ENCODE measurements at regions not wholly inside any gene's neighbourhood (a gene's known extent, or its start where the extent isn't known, plus 50 kb on each side); places are given as distances from the start of the nearest gene placed in this dataset.

DNA sequence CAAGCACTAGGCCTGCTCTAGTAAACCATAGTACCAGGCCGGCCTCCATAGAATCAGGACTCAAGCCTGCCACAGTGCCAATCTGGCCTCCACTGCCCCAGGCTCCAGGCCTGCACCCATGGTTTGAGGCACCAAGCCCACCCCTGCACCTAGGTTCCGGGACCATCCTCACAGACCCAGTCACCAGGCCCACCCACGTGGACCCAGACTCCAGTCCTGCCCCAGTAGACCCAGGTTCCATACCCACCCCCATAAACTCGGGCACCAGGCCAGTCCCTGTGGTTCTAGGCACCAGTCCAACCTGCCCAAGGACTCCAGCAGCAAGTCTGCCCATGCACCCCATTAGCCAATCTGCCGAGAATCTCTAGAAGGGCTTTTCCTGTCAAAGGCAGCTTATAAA, 501.8 kb upstream of the TMPO start:
- H3K9ac ChIP-seq (ENCODE audit: low read length), result no peak overlapping the region
- H3K4me3 ChIP-seq (ENCODE audit: low read length), result no peak overlapping the region
- TF ChIP-seq, protein P1, sequence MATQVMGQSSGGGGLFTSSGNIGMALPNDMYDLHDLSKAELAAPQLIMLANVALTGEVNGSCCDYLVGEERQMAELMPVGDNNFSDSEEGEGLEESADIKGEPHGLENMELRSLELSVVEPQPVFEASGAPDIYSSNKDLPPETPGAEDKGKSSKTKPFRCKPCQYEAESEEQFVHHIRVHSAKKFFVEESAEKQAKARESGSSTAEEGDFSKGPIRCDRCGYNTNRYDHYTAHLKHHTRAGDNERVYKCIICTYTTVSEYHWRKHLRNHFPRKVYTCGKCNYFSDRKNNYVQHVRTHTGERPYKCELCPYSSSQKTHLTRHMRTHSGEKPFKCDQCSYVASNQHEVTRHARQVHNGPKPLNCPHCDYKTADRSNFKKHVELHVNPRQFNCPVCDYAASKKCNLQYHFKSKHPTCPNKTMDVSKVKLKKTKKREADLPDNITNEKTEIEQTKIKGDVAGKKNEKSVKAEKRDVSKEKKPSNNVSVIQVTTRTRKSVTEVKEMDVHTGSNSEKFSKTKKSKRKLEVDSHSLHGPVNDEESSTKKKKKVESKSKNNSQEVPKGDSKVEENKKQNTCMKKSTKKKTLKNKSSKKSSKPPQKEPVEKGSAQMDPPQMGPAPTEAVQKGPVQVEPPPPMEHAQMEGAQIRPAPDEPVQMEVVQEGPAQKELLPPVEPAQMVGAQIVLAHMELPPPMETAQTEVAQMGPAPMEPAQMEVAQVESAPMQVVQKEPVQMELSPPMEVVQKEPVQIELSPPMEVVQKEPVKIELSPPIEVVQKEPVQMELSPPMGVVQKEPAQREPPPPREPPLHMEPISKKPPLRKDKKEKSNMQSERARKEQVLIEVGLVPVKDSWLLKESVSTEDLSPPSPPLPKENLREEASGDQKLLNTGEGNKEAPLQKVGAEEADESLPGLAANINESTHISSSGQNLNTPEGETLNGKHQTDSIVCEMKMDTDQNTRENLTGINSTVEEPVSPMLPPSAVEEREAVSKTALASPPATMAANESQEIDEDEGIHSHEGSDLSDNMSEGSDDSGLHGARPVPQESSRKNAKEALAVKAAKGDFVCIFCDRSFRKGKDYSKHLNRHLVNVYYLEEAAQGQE (IDR thresholded peaks at IDR 0.05; ENCODE audit: borderline replicate concordance), result no peak
- TF ChIP-seq MXI1 (conservative IDR thresholded peaks at IDR 0.05; ENCODE audit: poor library complexity, severe bottlenecking), result no peak
- TF ChIP-seq POLR2AphosphoS5 (IDR thresholded peaks at IDR 0.05), result no peak
- TF ChIP-seq TAF1 (IDR thresholded peaks at IDR 0.05; ENCODE audit: low read depth), result no peak
- no peaks in the 10 kb centered on the region for H4K20me1 ChIP-seq (ENCODE audit: insufficient read depth)
- no peaks in the 10 kb centered on the region for H3K9me2 ChIP-seq (ENCODE audit: insufficient read depth, low read length)
- no peaks in the 10 kb centered on the region for H3K27me3 ChIP-seq (ENCODE audit: insufficient read depth, low read depth, low read length)
- H3K9me3 ChIP-seq (ENCODE audit: low read length), result no peaks in the 10 kb centered on the region
- H3K4me2 ChIP-seq (ENCODE audit: low read length), result no peak overlapping the region
- H3K79me2 ChIP-seq (replicated peaks; ENCODE audit: insufficient read depth, low read length), result no peaks in the 10 kb centered on the region
- no peaks in the 10 kb centered on the region for H3F3A ChIP-seq (ENCODE audit: insufficient read depth, low read length, poor library complexity, severe bottlenecking)
- H2AFZ ChIP-seq (ENCODE audit: low read depth, low read length), result no peak overlapping the region
- no peak overlapping the region for H3K27ac ChIP-seq (ENCODE audit: low read length)
- H3K36me3 ChIP-seq (ENCODE audit: insufficient read depth, low read length), result no peaks in the 10 kb centered on the region

DNA sequence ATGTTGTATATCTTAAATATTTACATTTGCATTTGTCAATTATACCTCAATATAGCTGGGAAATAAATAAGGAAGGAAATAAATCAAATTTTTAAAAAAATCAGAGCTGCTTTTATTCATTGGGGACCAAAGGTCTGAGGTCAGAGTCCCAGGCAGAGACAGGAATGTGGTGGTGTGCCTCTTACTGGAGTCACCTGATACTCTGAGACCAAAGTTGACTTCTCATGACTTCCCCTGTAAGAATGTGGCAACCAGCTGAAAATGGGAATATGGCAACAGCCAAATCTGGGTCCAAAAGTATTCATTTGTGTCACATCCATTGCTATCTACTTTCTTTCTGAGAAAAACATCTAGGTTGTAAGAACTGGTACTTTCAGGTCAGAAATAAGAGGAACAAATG, 496.6 kb upstream of the TMPO start:
- Histone ChIP-seq H3K9me3 (ENCODE audit: low read length) (no peaks in the 10 kb centered on the region), H2AFZ (ENCODE audit: low read depth, low read length) (no peak overlapping the region), H3K9me2 (ENCODE audit: insufficient read depth, low read length) (no peaks in the 10 kb centered on the region), H3F3A (ENCODE audit: insufficient read depth, low read length, poor library complexity, severe bottlenecking) (no peaks in the 10 kb centered on the region), H3K27me3 (ENCODE audit: insufficient read depth, low read depth, low read length) (no peaks in the 10 kb centered on the region), H3K9ac (ENCODE audit: low read length) (no peak overlapping the region), H3K36me3 (ENCODE audit: insufficient read depth, low read length) (no peaks in the 10 kb centered on the region), H3K79me2 (replicated peaks; ENCODE audit: insufficient read depth, low read length) (no peaks in the 10 kb centered on the region), H3K4me3 (ENCODE audit: low read length) (no peak overlapping the region), H4K20me1 (ENCODE audit: insufficient read depth) (no peaks in the 10 kb centered on the region), H3K4me2 (ENCODE audit: low read length) (no peak overlapping the region), H3K27ac (ENCODE audit: low read length) (no peak overlapping the region)
- no peak for TF ChIP-seq RAD21 (conservative IDR thresholded peaks at IDR 0.05)
- TF ChIP-seq EP300 (conservative IDR thresholded peaks at IDR 0.05; ENCODE audit: poor library complexity, severe bottlenecking), result no peak
- TF ChIP-seq MXI1 (conservative IDR thresholded peaks at IDR 0.05; ENCODE audit: poor library complexity, severe bottlenecking), result no peak
- TF ChIP-seq TAF1 (IDR thresholded peaks at IDR 0.05; ENCODE audit: low read depth), result no peak
- no peak for TF ChIP-seq POLR2AphosphoS5 (IDR thresholded peaks at IDR 0.05)
- TF ChIP-seq, protein P1 (IDR thresholded peaks at IDR 0.05; ENCODE audit: borderline replicate concordance), result no peak
- TF ChIP-seq, protein P2, sequence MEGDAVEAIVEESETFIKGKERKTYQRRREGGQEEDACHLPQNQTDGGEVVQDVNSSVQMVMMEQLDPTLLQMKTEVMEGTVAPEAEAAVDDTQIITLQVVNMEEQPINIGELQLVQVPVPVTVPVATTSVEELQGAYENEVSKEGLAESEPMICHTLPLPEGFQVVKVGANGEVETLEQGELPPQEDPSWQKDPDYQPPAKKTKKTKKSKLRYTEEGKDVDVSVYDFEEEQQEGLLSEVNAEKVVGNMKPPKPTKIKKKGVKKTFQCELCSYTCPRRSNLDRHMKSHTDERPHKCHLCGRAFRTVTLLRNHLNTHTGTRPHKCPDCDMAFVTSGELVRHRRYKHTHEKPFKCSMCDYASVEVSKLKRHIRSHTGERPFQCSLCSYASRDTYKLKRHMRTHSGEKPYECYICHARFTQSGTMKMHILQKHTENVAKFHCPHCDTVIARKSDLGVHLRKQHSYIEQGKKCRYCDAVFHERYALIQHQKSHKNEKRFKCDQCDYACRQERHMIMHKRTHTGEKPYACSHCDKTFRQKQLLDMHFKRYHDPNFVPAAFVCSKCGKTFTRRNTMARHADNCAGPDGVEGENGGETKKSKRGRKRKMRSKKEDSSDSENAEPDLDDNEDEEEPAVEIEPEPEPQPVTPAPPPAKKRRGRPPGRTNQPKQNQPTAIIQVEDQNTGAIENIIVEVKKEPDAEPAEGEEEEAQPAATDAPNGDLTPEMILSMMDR (IDR thresholded peaks at IDR 0.05; ENCODE audit: poor library complexity, severe bottlenecking), result no peak
- TF ChIP-seq SMC3 (conservative IDR thresholded peaks at IDR 0.05; ENCODE audit: poor library complexity), result no peak
- TF ChIP-seq EZH2 (IDR thresholded peaks at IDR 0.05; ENCODE audit: borderline replicate concordance, insufficient read depth, low read length, poor library complexity, severe bottlenecking), result no peak

Measured in neural cell (in vitro differentiated cells).